Loucy (cell line): ENCODE measurements at regions not wholly inside any gene's neighbourhood (a gene's known extent, or its start where the extent isn't known, plus 50 kb on each side); places are given as distances from the start of the nearest gene placed in this dataset.
A peak's percentile ranks its signal among the peaks of the same experiment; 100 is the strongest.

Experiments
- H2AFZ ChIP-seq: fragments of 200-600 bp; sonication (generic); 2 replicates; pipeline ENCODE4 v1.6.0; 2016; ENCODE audit warnings: antibody characterized with exemption, mild to moderate bottlenecking, low read length, moderate library complexity
- H3F3A ChIP-seq: fragments of 200-600 bp; 2 replicates; pipeline ENCODE4 v1.6.0; 2016; ENCODE audit warnings: antibody characterized with exemption, low read depth, mild to moderate bottlenecking
- H3K27me3 ChIP-seq: fragments of 200-600 bp; sonication (generic); 2 replicates; pipeline ENCODE4 v1.6.1; 2014; ENCODE audit warnings: low read length, mild to moderate bottlenecking; ENCODE audit not compliant: insufficient read depth, poor library complexity, severe bottlenecking
- H3K36me3 ChIP-seq: fragments of 200-600 bp; sonication (generic); 2 replicates; pipeline ENCODE4 v1.6.1; 2016; ENCODE audit warnings: low read length; ENCODE audit not compliant: insufficient read depth
- H3K4me1 ChIP-seq: fragments of 200-600 bp; sonication (generic); 2 replicates; pipeline ENCODE4 v1.5.1; 2014; ENCODE audit warnings: low read length, mild to moderate bottlenecking; ENCODE audit not compliant: insufficient read depth, poor library complexity, severe bottlenecking
- H3K4me2 ChIP-seq: fragments of 200-600 bp; sonication (generic); 2 replicates; pipeline ENCODE4 v1.6.0; 2014; ENCODE audit warnings: antibody characterized with exemption, low read length, low read depth, mild to moderate bottlenecking; ENCODE audit not compliant: poor library complexity, severe bottlenecking
- H3K4me3 ChIP-seq: fragments of 200-600 bp; sonication (generic); 2 replicates; pipeline ENCODE4 v1.5.1; 2014; ENCODE audit warnings: low read length, mild to moderate bottlenecking, mixed read lengths; ENCODE audit not compliant: poor library complexity, severe bottlenecking
- H3K79me2 ChIP-seq: fragments of 200-600 bp; sonication (generic); 2 replicates; pipeline ENCODE4 v1.6.1; 2014; ENCODE audit warnings: low read length; ENCODE audit not compliant: insufficient read depth
- H3K9ac ChIP-seq: fragments of 200-600 bp; sonication (generic); 2 replicates; pipeline ENCODE4 v1.6.0; 2014; ENCODE audit warnings: mild to moderate bottlenecking, low read depth, low read length, moderate library complexity; ENCODE audit not compliant: poor library complexity, severe bottlenecking
- H3K9me2 ChIP-seq: fragments of 200-600 bp; sonication (generic); replicated peaks from 2 replicates; pipeline ENCODE4 v1.6.1; 2016; ENCODE audit warnings: low read depth, low read length, mixed read lengths
- H3K9me3 ChIP-seq: fragments of 200-600 bp; sonication (generic); 2 replicates; pipeline ENCODE4 v1.6.1; 2014; ENCODE audit warnings: mild to moderate bottlenecking, antibody characterized with exemption, low read length, low read depth; ENCODE audit not compliant: insufficient read depth
- H4K20me1 ChIP-seq: fragments of 200-600 bp; sonication (generic); 2 replicates; pipeline ENCODE4 v1.6.0; 2014; ENCODE audit warnings: antibody characterized with exemption, low read length, mild to moderate bottlenecking; ENCODE audit not compliant: insufficient read depth, poor library complexity, severe bottlenecking
- EZH2phosphoT487 ChIP-seq: fragments of 200-600 bp; IDR thresholded peaks from 2 replicates; pipeline ENCODE4 v1.6.1; 2018; ENCODE audit warnings: antibody characterized with exemption, mild to moderate bottlenecking, moderate library complexity, borderline replicate concordance
- TF ChIP-seq, protein P1 (sequence below): fragments of 200-600 bp; sonication (generic); conservative IDR thresholded peaks from 2 replicates; pipeline ENCODE4 v1.5.1; 2014; ENCODE audit warnings: mild to moderate bottlenecking, antibody characterized with exemption, low read length

DNA sequence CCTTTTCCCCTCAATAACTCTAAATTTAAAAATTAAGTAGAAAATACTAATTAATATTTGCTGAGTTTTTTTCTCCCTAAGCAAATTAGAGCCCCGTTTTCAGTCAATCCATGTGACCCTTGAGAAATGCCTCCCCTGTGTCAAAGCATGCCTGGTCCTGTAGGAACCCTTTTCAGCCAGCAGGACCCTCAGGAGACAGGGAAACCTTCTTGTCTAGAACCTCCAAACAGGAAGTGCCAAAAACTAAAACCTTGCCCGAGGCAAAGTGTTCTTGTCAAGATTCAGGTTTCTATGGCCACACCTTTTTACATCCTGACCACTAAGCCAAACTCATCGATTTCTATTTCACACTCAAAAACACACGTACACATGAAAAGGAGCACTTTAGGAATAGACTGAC is 60.1 kb upstream of the NFE2L3 start:
- H2AFZ ChIP-seq = 0 out of 2 replicates have a peak overlapping the region, but pooled peaks have one; percentile 10
- H3K79me2 ChIP-seq = no peaks in the 10 kb centered on the region
- no peaks in the 10 kb centered on the region for H3K9me2 ChIP-seq
- no peaks in the 10 kb centered on the region for H3K36me3 ChIP-seq
- H4K20me1 ChIP-seq = no peaks in the 10 kb centered on the region
- no peak overlapping the region for H3K4me2 ChIP-seq
- TF ChIP-seq, protein P1, sequence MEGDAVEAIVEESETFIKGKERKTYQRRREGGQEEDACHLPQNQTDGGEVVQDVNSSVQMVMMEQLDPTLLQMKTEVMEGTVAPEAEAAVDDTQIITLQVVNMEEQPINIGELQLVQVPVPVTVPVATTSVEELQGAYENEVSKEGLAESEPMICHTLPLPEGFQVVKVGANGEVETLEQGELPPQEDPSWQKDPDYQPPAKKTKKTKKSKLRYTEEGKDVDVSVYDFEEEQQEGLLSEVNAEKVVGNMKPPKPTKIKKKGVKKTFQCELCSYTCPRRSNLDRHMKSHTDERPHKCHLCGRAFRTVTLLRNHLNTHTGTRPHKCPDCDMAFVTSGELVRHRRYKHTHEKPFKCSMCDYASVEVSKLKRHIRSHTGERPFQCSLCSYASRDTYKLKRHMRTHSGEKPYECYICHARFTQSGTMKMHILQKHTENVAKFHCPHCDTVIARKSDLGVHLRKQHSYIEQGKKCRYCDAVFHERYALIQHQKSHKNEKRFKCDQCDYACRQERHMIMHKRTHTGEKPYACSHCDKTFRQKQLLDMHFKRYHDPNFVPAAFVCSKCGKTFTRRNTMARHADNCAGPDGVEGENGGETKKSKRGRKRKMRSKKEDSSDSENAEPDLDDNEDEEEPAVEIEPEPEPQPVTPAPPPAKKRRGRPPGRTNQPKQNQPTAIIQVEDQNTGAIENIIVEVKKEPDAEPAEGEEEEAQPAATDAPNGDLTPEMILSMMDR = peak; percentile 37
- TF ChIP-seq EZH2phosphoT487 = no peak
- H3K27me3 ChIP-seq = no peaks in the 10 kb centered on the region
- no peaks in the 10 kb centered on the region for H3K4me1 ChIP-seq
- H3F3A ChIP-seq = no peaks in the 10 kb centered on the region
- H3K4me3 ChIP-seq = no peak overlapping the region
- H3K9me3 ChIP-seq = no peaks in the 10 kb centered on the region
- H3K9ac ChIP-seq = no peak overlapping the region

DNA sequence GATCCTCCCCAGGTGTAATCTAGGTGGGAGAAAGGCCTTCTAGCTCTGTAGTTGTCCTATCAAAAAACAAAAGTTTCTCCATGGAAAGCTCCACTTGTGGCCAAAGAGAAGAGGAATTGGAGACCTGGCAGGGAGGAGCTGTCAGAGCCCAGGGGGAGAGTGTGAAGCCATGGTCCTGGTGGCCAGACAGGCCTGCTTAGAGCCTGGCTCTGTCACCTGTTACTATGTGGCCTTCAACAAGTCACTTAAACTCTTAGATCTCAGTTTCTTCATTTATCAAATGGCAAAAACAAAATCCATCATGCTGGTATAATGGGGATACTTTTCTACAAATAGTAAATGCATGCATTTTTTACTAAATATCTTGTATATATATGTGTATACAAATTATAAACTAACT is 59.0 kb upstream of the NFE2L3 start:
- Histone ChIP-seq H3K4me1 (no peaks in the 10 kb centered on the region), H3K36me3 (no peaks in the 10 kb centered on the region), H3K9me3 (no peaks in the 10 kb centered on the region), H3K27me3 (no peaks in the 10 kb centered on the region), H3K9me2 (no peaks in the 10 kb centered on the region), H3K4me2 (no peak overlapping the region), H3K79me2 (no peaks in the 10 kb centered on the region), H3K4me3 (no peak overlapping the region), H3K9ac (no peak overlapping the region), H4K20me1 (no peaks in the 10 kb centered on the region), H2AFZ (no peak overlapping the region), H3F3A (no peaks in the 10 kb centered on the region)
- TF ChIP-seq, protein P1 = no peak
- TF ChIP-seq EZH2phosphoT487 = no peak

DNA sequence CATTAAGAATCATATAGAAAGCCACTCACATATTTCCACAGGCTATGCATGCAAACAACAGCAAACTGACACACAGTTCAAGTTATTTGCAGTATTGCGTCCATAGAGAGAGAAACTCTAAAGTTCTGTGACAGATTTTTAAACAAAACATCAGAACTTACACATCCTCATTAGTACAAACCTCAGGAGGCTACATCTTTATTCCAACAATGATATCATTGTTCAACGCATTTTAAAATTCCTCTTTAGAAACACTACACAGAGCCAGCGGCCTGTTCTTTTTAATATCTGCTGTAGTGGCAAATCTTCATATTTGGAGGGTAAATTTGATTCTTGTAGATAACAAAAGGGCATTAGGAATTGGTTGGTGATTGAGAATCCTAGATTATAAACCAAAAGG is 55.9 kb upstream of the NFE2L3 start:
- Histone ChIP-seq H3K9ac (no peak overlapping the region), H3F3A (no peaks in the 10 kb centered on the region), H2AFZ (no peak overlapping the region), H3K4me1 (no peaks in the 10 kb centered on the region), H3K4me3 (no peak overlapping the region), H3K79me2 (no peaks in the 10 kb centered on the region), H3K27me3 (no peaks in the 10 kb centered on the region), H3K36me3 (no peaks in the 10 kb centered on the region), H3K9me3 (no peaks in the 10 kb centered on the region), H3K4me2 (no peak overlapping the region), H3K9me2 (no peaks in the 10 kb centered on the region), H4K20me1 (no peaks in the 10 kb centered on the region)
- TF ChIP-seq, protein P1 = no peak
- TF ChIP-seq EZH2phosphoT487 = no peak
